ENCODE measurements at regions not wholly inside any gene's neighbourhood (a gene's known extent, or its start where the extent isn't known, plus 50 kb on each side); places are given as distances from the start of the nearest gene placed in this dataset.
"Not testable (repeated sequence)": the region's sequence is repeated elsewhere in the genome, so short reads cannot be mapped to it uniquely, and the experiment has no call there.

DNA sequence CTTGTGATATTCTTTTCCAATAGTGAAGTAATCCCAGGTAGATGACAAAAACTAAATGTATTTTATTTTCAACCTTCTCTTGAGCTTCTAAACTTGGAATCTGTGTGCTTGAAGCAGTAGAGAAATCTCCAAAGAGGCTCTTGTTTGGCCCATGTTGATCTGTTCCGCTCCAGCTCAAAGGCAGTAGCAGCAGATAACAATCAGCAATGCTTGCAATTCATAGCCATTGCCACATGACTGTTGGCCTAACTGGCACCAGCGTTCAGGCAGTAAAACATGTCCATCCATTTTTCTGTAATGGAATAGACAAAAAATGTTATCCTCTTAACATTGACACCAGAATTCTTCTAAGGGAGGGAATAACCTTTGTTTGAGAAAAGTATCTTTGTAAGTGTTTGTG lies 270.7 kb upstream of the MSX2 start:
- no peak for DNase-seq

DNA sequence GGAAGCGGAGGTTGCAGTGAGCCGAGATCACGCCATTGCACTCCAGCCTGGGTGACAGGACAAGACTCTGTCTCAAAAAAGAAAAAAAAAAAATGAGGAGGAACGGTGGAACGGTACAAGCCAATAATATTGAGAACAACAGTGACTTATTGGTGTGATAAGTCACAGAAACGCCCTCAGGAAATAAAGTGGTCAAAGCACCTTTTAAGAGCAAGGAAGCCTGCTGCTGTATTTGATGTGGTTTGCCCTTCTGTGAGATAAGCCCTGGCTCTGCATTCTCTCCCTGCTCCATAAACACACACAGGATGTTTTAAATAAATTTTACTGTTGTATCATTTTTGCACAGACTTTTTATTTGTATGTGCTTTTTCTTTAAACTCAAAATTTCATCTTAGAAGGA lies 269.9 kb upstream of the MSX2 start:
- DNase-seq, result no peak

GRCh38 chr5:174454890-174455289 lies 269.5 kb upstream of the MSX2 start:
- DNase-seq, result no peak

DNA sequence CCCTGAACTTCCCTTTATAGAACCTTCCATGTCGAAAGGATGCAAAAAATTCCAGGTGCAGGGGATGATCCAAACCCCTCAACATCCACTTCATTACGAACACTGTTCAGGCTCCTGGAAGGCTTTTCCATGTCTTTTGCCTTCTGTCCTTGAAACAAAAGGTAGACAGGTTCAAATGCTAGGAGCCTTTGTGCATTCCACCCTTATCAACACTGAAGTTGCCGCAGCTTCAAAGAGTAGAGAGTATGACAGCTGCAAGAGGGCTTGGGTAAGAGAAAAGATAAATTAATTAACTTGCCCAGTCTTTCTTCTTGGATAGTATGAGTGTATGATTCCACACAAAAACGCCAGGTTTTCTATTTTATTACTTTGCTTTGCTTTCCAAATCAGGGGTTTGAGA lies 269.1 kb upstream of the MSX2 start:
- no peak for DNase-seq

- no peak for DNase-seq
Measured at GRCh38 chr5:174457141-174457678, 267.2 kb upstream of the MSX2 start.

GRCh38 chr5:174459071-174459702 lies 265.2 kb upstream of the MSX2 start:
- DNase-seq, result no peak

DNA sequence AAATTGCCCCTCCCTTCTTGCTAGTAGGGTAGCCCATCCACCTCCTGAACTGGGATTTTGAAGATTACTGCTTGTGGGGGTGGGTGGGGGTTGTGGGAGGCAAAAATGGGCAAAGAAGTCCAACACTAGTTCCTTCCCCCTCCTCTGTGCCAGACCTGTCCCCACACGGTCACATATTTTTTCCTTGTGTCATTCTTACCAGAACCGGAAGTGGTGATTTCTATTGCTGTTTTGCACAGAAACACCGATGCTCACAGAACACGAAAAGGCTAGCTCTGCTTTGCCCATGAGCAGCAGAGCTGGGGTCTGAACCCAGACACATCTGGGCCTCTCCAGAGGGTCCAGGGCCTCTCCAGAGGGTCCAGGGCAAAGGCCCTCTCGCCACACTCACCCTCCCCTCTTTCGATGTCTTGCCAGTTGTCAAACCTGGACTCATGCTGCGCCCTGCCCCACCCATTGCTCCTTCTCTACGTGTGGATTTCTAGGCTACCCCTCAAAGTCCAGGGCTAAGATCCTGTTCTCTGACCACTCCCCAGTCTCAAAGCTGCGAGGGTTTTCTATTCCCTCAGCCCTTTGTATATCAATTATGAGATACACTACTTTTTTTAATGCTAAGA lies 264.4 kb upstream of the MSX2 start:
- no peak for DNase-seq

- no peak for DNase-seq
Measured at GRCh38 chr5:174462129-174462528, 262.3 kb upstream of the MSX2 start.

DNA sequence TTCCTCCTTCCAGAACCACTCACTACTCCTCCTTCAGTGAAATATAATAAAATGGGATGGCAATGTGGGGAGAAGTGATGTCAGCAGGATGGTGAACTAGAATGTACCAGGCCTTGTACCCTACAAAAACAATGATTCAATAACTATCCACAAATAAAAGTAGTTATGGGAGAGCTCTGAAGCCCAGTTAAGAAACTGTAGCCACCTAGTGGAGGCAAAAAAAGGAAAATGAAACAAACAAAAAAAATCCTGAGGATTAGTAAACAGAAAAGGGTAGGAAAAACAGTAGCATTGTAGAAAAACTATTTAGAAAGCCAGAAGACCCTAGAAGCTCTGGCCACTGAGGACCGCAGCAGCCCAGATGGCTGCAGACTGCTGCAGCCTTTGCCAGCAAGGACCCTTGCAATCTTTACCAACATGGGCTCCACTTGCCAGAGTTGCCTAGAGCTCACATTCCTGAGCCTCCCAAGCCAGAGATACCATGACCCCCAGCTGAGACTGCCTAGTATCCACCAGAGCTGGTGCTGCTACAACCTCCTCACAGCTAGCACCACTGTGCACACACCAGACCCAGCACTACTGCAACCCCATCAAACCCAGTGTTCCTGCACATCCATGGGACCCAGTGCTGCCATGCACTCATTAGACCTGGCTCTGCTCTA lies 259.7 kb upstream of the MSX2 start:
- no peak for DNase-seq

- DNase-seq, result not testable (repeated sequence)
Measured at GRCh38 chr5:174471528-174471927, 252.9 kb upstream of the MSX2 start.

GRCh38 chr5:174472956-174473355 lies 251.4 kb upstream of the MSX2 start:
- DNase-seq, result no peak

- not testable (repeated sequence) for DNase-seq
Measured at GRCh38 chr5:174476001-174476400, 248.4 kb upstream of the MSX2 start.

GRCh38 chr5:174479325-174479724 lies 245.1 kb upstream of the MSX2 start:
- DNase-seq, result no peak

DNA sequence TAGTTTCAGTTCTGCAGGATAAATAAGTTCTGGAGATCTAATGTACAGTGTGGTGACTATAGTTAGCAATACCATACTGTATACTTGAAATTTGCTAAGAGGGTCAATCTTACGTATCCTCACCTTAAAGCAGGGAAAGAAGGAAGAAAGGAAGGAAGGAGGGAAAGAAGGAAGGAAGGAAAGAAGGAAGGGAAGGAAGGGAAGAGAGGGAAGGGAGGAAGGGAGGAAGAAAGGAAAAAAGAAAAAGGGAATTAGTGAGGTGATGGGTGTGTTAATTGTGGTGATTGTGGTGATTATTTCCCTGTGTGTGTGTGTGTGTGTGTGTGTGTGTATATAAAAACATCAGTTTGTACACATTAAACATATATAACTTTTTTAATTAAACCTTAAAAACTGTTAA lies 242.6 kb upstream of the MSX2 start:
- no peak for DNase-seq

DNA sequence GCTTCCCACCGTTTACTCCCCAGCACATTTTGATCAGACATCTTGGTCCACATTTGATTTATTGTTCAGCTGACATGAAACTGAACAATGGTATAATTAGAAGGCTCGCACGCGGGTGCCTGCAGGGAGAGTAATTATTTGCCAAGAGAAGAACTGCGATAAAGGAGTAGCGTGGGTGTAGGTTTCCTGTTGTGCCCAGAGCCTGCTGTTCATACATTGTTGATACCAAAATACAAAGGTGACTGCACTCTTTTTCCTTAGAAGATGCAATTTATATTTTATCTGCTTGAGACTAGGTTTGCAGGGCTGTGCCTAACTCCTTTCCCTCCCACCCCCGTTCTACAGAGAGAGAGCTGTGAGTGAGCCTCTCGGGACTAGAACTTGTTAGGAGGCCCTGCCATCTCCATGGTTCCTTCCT lies 241.8 kb upstream of the MSX2 start:
- no peak for DNase-seq

- DNase-seq, result no peak
Measured at GRCh38 chr5:174483411-174483810, 241.0 kb upstream of the MSX2 start.

DNA sequence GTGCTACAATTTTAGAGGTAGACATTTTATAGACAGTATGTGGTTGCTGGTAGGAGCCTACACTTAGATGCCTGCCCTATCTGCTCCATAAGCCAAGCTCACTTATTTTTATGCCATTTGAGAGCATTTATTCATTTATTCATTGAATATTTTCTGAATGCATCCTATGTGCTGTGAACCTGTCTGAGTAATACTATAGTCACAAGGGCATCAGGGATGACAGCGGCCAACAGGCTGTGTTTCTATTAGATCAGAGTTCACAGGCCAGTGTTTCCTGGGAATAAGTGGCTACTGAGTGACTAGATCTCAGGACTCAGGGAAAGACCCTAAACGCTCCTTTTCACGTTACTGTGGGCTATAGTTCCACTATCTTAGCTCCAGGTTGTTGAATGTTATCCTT lies 235.2 kb upstream of the MSX2 start:
- DNase-seq, result no peak

DNA sequence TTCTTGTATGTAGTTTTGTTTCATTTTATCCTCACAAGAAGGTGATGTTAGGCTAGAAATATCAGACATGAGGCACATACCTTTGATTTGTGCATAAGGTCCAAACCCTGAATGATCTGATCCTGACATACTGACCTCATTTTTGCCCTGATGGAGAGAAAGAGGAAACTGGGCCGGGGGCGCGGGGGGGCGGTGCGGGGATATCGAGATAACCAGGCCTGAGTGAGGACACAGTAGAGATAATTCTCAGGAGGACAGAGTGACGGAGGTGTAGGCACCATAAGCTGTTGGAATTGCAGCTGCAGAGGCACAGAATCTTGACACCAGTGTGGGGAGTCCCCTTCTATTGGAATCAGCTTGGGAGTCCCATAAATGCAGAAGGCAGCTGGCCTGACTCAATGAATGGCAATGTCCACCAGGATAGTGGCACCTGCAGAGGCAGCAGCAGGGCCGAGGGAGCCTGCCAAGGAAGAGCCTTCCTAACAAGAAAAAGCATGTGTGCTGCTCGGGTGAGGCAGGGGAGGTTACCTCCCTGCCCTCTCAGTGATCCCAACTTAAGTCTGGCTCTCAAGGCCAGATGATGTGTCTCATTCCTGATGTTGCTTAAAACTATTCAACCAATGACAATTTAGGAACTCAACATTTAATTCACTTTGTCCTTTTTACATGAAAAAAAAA lies 234.3 kb upstream of the MSX2 start:
- no peak for DNase-seq

GRCh38 chr5:174490728-174491127 lies 233.7 kb upstream of the MSX2 start:
- no peak for DNase-seq

DNA sequence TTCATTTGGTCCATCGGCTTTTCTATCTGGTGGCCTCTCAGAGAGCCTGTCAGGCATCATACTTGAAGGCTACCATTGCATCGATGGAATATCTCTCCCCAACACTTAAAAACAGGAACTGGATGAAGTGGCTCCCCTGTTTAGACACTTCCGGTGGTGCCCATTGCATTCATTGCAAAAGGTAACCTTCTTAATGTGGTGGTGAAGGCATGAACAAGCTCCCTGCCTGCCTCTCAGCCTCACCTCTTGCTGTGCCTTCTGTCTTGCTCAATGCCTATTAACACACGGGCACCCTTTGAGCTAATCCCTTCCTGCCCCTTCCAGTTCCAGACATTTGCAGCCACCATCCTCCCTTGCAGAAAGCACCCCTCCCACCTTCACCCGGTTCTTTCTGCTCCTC lies 233.1 kb upstream of the MSX2 start:
- no peak for DNase-seq

DNA sequence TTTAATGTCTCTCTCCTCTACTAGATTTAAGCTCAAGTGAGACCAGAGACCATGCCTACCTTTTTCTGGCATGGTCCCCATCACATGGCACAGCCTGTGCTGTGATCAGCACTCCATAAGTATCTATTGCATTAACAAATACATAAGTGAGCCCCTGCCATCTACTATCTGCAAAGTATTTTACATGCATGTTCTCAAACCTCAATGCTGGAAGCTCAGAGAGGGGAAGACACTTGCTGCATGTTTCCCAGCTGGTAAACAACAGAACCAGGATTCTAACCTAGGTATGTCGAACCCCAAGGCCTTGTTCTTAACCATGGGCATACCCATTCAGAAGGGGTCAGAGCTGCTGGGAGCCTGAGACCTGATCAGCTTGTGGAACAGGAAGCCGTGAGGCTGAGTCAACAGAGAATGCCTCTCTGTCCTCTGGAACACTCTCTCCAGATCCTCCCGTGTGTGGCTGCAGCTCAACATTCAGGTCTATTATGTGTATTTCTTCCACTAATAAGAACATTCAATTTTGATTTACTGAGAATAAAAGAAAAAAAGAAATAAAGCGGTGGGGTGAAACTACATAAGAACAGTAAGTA lies 232.5 kb upstream of the MSX2 start:
- DNase-seq, result no peak

DNA sequence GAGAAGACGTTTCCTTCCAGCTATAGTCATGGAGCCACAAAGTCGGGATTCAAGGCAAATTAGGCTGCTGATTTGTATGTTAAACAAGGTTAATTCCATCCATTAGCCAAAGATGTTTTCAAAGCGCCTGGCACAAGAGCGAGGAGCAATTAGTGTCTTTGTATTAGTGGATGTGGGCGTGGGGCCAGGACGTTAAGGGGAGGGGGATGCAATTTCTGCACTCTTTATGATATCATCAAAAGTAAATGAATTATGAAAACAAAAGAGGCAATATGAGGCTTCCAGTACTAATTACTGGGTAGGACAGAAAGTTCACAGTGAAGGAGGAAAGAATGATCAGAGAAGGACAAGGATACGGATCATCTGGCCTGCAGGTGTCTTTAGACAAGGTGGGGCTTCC lies 230.9 kb upstream of the MSX2 start:
- no peak for DNase-seq

DNA sequence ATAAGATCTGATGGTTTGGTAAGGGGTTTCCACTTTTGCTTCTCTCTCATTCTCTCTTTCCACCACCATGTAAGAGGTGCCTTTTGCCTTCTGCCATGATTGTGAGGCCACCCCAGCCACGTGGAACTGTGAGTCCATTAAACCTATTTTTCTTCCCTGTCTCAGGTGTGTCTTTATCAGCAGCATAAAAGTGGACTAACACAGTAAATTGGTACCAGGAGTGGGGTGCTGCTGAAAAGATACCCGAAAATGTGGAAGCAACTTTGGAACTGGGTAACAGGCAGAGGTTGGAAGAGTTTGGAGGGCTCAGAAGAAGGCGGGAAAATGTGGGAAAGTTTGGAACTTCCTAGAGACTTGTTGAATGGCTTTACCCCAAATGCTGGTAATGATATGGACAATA lies 226.4 kb upstream of the MSX2 start:
- not testable (repeated sequence) for DNase-seq

All from NCI-H226 (cell line).